NOMO-1 treated with dmso at 0.1 percent for 144 hours (cell line): ENCODE measurements at regions not wholly inside any gene's neighbourhood (a gene's known extent, or its start where the extent isn't known, plus 50 kb on each side); places are given as distances from the start of the nearest gene placed in this dataset.
A peak's percentile ranks its signal among the peaks of the same experiment; 100 is the strongest.
"Not testable (repeated sequence)": the region's sequence is repeated elsewhere in the genome, so short reads cannot be mapped to it uniquely, and the experiment has no call there.

Experiments
- DNase-seq: peaks from one replicate; lab custom pipeline; 2025; ENCODE audit not compliant: unreplicated experiment; lab: John Stamatoyannopoulos, UW

GRCh38 chr5:101091902-101092301 is 188.8 kb upstream of the ST8SIA4 start:
- no peak for DNase-seq

- no peak for DNase-seq
These were observed 181.3 kb upstream of the ST8SIA4 start for GRCh38 chr5:101084353-101084752.

GRCh38 chr5:101080462-101081240 is 177.6 kb upstream of the ST8SIA4 start:
- no peak for DNase-seq

- DNase-seq: no peak
These were observed 165.2 kb upstream of the ST8SIA4 start for GRCh38 chr5:101068298-101068697.

GRCh38 chr5:101067429-101067828 is 164.3 kb upstream of the ST8SIA4 start:
- DNase-seq: no peak

GRCh38 chr5:101062902-101063301 is 159.8 kb upstream of the ST8SIA4 start:
- no peak for DNase-seq

- no peak for DNase-seq
These were observed 144.1 kb upstream of the ST8SIA4 start for GRCh38 chr5:101047181-101047580.

GRCh38 chr5:101045689-101046088 is 142.6 kb upstream of the ST8SIA4 start:
- DNase-seq: no peak

GRCh38 chr5:101040002-101040401 is 136.9 kb upstream of the ST8SIA4 start:
- not testable (repeated sequence) for DNase-seq

GRCh38 chr5:101036778-101037177 is 133.7 kb upstream of the ST8SIA4 start:
- DNase-seq: no peak

- DNase-seq: no peak
These were observed 132.3 kb upstream of the ST8SIA4 start for GRCh38 chr5:101035425-101035824.

GRCh38 chr5:101024299-101024698 is 121.2 kb upstream of the ST8SIA4 start:
- no peak for DNase-seq

- peak; percentile 12 for DNase-seq
These were observed 115.2 kb upstream of the ST8SIA4 start for GRCh38 chr5:101018299-101018698.

- no peak for DNase-seq
These were observed 109.8 kb upstream of the ST8SIA4 start for GRCh38 chr5:101012880-101013279.

GRCh38 chr5:101009758-101010519 is 106.9 kb upstream of the ST8SIA4 start:
- peak; percentile 55 for DNase-seq

- no peak for DNase-seq
These were observed 89.3 kb upstream of the ST8SIA4 start for GRCh38 chr5:100992354-100992753.

GRCh38 chr5:100983601-100984000 is 80.5 kb upstream of the ST8SIA4 start:
- not testable (repeated sequence) for DNase-seq

- DNase-seq: no peak
These were observed 71.0 kb upstream of the ST8SIA4 start for GRCh38 chr5:100974082-100974481.

- no peak for DNase-seq
These were observed 67.7 kb upstream of the ST8SIA4 start for GRCh38 chr5:100970646-100971255.

GRCh38 chr5:100965291-100965690 is 62.2 kb upstream of the ST8SIA4 start:
- no peak for DNase-seq
